Loucy (cell line): ENCODE measurements at regions not wholly inside any gene's neighbourhood (a gene's known extent, or its start where the extent isn't known, plus 50 kb on each side); places are given as distances from the start of the nearest gene placed in this dataset.

ENCODE experiments used
- H2AFZ ChIP-seq: fragments of 200-600 bp; sonication (generic); 2 replicates; pipeline ENCODE4 v1.6.0; 2016; ENCODE audit warnings: antibody characterized with exemption, mild to moderate bottlenecking, low read length, moderate library complexity
- H3F3A ChIP-seq: fragments of 200-600 bp; 2 replicates; pipeline ENCODE4 v1.6.0; 2016; ENCODE audit warnings: antibody characterized with exemption, low read depth, mild to moderate bottlenecking
- H3K27me3 ChIP-seq: fragments of 200-600 bp; sonication (generic); 2 replicates; pipeline ENCODE4 v1.6.1; 2014; ENCODE audit warnings: low read length, mild to moderate bottlenecking; ENCODE audit not compliant: insufficient read depth, poor library complexity, severe bottlenecking
- H3K36me3 ChIP-seq: fragments of 200-600 bp; sonication (generic); 2 replicates; pipeline ENCODE4 v1.6.1; 2016; ENCODE audit warnings: low read length; ENCODE audit not compliant: insufficient read depth
- H3K4me1 ChIP-seq: fragments of 200-600 bp; sonication (generic); 2 replicates; pipeline ENCODE4 v1.5.1; 2014; ENCODE audit warnings: low read length, mild to moderate bottlenecking; ENCODE audit not compliant: insufficient read depth, poor library complexity, severe bottlenecking
- H3K4me2 ChIP-seq: fragments of 200-600 bp; sonication (generic); 2 replicates; pipeline ENCODE4 v1.6.0; 2014; ENCODE audit warnings: antibody characterized with exemption, low read length, low read depth, mild to moderate bottlenecking; ENCODE audit not compliant: poor library complexity, severe bottlenecking
- H3K4me3 ChIP-seq: fragments of 200-600 bp; sonication (generic); 2 replicates; pipeline ENCODE4 v1.5.1; 2014; ENCODE audit warnings: low read length, mild to moderate bottlenecking, mixed read lengths; ENCODE audit not compliant: poor library complexity, severe bottlenecking
- H3K79me2 ChIP-seq: fragments of 200-600 bp; sonication (generic); 2 replicates; pipeline ENCODE4 v1.6.1; 2014; ENCODE audit warnings: low read length; ENCODE audit not compliant: insufficient read depth
- H3K9ac ChIP-seq: fragments of 200-600 bp; sonication (generic); 2 replicates; pipeline ENCODE4 v1.6.0; 2014; ENCODE audit warnings: mild to moderate bottlenecking, low read depth, low read length, moderate library complexity; ENCODE audit not compliant: poor library complexity, severe bottlenecking
- H3K9me2 ChIP-seq: fragments of 200-600 bp; sonication (generic); replicated peaks from 2 replicates; pipeline ENCODE4 v1.6.1; 2016; ENCODE audit warnings: low read depth, low read length, mixed read lengths
- H3K9me3 ChIP-seq: fragments of 200-600 bp; sonication (generic); 2 replicates; pipeline ENCODE4 v1.6.1; 2014; ENCODE audit warnings: mild to moderate bottlenecking, antibody characterized with exemption, low read length, low read depth; ENCODE audit not compliant: insufficient read depth
- H4K20me1 ChIP-seq: fragments of 200-600 bp; sonication (generic); 2 replicates; pipeline ENCODE4 v1.6.0; 2014; ENCODE audit warnings: antibody characterized with exemption, low read length, mild to moderate bottlenecking; ENCODE audit not compliant: insufficient read depth, poor library complexity, severe bottlenecking
- EZH2phosphoT487 ChIP-seq: fragments of 200-600 bp; IDR thresholded peaks from 2 replicates; pipeline ENCODE4 v1.6.1; 2018; ENCODE audit warnings: antibody characterized with exemption, mild to moderate bottlenecking, moderate library complexity, borderline replicate concordance
- TF ChIP-seq, protein P1 (sequence below): fragments of 200-600 bp; sonication (generic); conservative IDR thresholded peaks from 2 replicates; pipeline ENCODE4 v1.5.1; 2014; ENCODE audit warnings: mild to moderate bottlenecking, antibody characterized with exemption, low read length

DNA sequence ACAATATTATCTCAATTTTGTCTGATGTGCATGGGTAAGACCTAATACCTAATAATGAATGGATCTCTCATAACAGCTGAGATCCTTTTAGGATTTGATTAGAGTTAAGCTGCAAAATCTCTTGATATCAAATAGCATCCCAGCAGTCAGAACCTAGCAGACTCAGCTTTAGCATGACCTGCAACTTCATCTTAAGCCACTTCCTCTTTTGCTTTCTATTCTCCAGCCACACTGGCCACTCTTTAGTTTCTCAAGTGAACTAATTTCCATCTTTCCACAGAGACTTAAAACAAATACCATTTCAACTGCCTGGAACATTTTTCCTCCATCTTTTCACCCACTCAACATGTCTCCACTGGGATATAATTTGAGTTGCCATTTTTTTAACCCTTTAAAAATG, 1251.6 kb upstream of the ZEB2 start:
- Histone ChIP-seq H4K20me1 (no peaks in the 10 kb centered on the region), H3K9me3 (no peaks in the 10 kb centered on the region), H3F3A (no peaks in the 10 kb centered on the region), H2AFZ (no peak overlapping the region), H3K4me3 (no peak overlapping the region), H3K4me1 (no peaks in the 10 kb centered on the region), H3K9ac (no peak overlapping the region), H3K27me3 (no peaks in the 10 kb centered on the region), H3K79me2 (no peaks in the 10 kb centered on the region), H3K4me2 (no peak overlapping the region), H3K36me3 (no peaks in the 10 kb centered on the region), H3K9me2 (no peaks in the 10 kb centered on the region)
- no peak for TF ChIP-seq EZH2phosphoT487
- TF ChIP-seq, protein P1, sequence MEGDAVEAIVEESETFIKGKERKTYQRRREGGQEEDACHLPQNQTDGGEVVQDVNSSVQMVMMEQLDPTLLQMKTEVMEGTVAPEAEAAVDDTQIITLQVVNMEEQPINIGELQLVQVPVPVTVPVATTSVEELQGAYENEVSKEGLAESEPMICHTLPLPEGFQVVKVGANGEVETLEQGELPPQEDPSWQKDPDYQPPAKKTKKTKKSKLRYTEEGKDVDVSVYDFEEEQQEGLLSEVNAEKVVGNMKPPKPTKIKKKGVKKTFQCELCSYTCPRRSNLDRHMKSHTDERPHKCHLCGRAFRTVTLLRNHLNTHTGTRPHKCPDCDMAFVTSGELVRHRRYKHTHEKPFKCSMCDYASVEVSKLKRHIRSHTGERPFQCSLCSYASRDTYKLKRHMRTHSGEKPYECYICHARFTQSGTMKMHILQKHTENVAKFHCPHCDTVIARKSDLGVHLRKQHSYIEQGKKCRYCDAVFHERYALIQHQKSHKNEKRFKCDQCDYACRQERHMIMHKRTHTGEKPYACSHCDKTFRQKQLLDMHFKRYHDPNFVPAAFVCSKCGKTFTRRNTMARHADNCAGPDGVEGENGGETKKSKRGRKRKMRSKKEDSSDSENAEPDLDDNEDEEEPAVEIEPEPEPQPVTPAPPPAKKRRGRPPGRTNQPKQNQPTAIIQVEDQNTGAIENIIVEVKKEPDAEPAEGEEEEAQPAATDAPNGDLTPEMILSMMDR, result no peak

DNA sequence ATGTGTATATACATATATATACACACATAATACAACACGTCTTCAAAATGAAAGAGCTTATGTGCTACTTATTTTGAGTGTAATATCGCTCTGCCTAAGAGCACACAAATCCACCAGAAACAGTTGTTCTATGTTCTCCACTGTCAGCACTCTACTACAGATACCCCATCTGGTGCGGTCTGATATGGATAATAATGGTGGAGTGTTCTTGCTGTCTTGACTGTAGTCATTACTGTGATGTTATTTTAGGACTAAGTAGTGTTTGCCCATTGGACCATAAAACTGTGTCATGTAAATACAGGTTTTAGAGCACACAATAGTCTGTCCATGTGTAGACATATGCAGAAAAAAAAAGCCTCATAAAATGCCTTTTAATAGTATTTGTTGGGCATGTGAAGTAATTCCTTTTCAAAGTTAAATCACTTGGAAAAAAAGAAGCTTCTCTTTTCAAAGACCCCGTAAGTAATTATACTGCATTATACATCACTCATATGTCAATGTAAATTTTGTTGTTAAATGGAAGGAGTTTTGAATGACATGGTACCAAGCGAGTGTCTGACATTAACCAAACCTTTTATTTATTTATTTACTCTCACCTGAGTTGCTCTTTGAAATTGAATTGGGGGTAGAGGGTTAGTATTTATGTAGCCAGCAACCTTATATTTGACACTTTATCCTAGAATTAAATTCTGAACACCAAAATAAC, 1249.2 kb upstream of the ZEB2 start:
- Histone ChIP-seq H4K20me1 (no peaks in the 10 kb centered on the region), H3K9me3 (no peaks in the 10 kb centered on the region), H2AFZ (no peak overlapping the region), H3K4me3 (no peak overlapping the region), H3K36me3 (no peaks in the 10 kb centered on the region), H3K79me2 (no peaks in the 10 kb centered on the region), H3K27me3 (no peaks in the 10 kb centered on the region), H3K9me2 (no peaks in the 10 kb centered on the region), H3F3A (no peaks in the 10 kb centered on the region), H3K4me2 (no peak overlapping the region), H3K4me1 (no peaks in the 10 kb centered on the region), H3K9ac (no peak overlapping the region)
- no peak for TF ChIP-seq EZH2phosphoT487
- TF ChIP-seq, protein P1, result no peak

DNA sequence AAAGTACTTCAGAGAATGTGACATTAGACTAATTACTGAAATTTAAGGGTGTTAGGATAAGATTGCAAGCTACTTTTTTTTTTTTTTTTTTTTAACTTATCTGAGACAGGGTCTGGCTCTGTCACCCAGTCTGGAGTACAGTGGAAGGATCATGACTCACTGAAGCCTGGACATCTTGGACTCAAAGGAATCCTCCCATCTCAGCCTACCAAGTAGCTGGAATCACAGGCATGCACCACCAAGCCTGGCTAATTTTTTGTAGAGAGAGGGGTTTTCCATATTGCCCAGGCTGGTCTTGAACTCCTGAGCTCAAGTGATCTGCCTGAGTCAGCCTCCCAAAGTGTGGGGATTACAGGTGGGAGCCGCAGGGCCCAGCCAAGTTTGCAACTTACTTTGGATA, 1246.0 kb upstream of the ZEB2 start:
- TF ChIP-seq, protein P1, result no peak
- no peak for TF ChIP-seq EZH2phosphoT487
- H3K4me3 ChIP-seq, result no peak overlapping the region
- no peaks in the 10 kb centered on the region for H3K9me3 ChIP-seq
- no peaks in the 10 kb centered on the region for H3K9me2 ChIP-seq
- no peak overlapping the region for H3K4me2 ChIP-seq
- H3K27me3 ChIP-seq, result no peaks in the 10 kb centered on the region
- no peaks in the 10 kb centered on the region for H4K20me1 ChIP-seq
- H3K9ac ChIP-seq, result no peak overlapping the region
- no peaks in the 10 kb centered on the region for H3K4me1 ChIP-seq
- no peaks in the 10 kb centered on the region for H3F3A ChIP-seq
- H3K36me3 ChIP-seq, result no peaks in the 10 kb centered on the region
- no peak overlapping the region for H2AFZ ChIP-seq
- no peaks in the 10 kb centered on the region for H3K79me2 ChIP-seq
